ENCODE measurements at regions not wholly inside any gene's neighbourhood (a gene's known extent, or its start where the extent isn't known, plus 50 kb on each side); places are given as distances from the start of the nearest gene placed in this dataset.

GRCh38 chr3:29011966-29012365 lies 268.9 kb upstream of the RBMS3 start:
- TF ChIP-seq EP300 (IDR thresholded peaks at IDR 0.05; ENCODE audit: low read depth) (no peak), CTCF (IDR thresholded peaks at IDR 0.05) (no peak), POLR2A (IDR thresholded peaks at IDR 0.05) (no peak), POLR2AphosphoS5 (IDR thresholded peaks at IDR 0.05) (no peak)

Measured in transverse colon (tissue), 4 donors.